H9 (cell line): ENCODE measurements at regions not wholly inside any gene's neighbourhood (a gene's known extent, or its start where the extent isn't known, plus 50 kb on each side); places are given as distances from the start of the nearest gene placed in this dataset.
"Not testable (repeated sequence)": the region's sequence is repeated elsewhere in the genome, so short reads cannot be mapped to it uniquely, and the experiment has no call there.

ENCODE experiments used
- DNase-seq: peaks from one replicate; pipeline ENCODE4 v3.0.0-alpha.2; 2017
- H2AFZ ChIP-seq: one replicate; pipeline ENCODE4 v1.6.1; 2013; ENCODE audit warnings: mild to moderate bottlenecking, low read length, control low read depth, moderate library complexity
- H2AK5ac ChIP-seq: 2 replicates; pipeline ENCODE4 v1.6.1; 2013; ENCODE audit warnings: low read length, control low read depth, mixed read lengths; ENCODE audit not compliant: insufficient read length
- H2BK120ac ChIP-seq: one replicate; pipeline ENCODE4 v1.6.1; 2013; ENCODE audit warnings: low read depth, mild to moderate bottlenecking, low read length, control low read depth, inconsistent platforms; ENCODE audit not compliant: poor library complexity, severe bottlenecking
- H2BK12ac ChIP-seq: 2 replicates; pipeline ENCODE4 v1.6.1; 2013; ENCODE audit warnings: low read length, control low read depth, mixed read lengths, low read depth; ENCODE audit not compliant: insufficient read length
- H2BK15ac ChIP-seq: 2 replicates; pipeline ENCODE4 v1.6.1; 2013; ENCODE audit warnings: low read depth, low read length, control low read depth
- H2BK20ac ChIP-seq: one replicate; pipeline ENCODE4 v1.6.1; 2013; ENCODE audit warnings: low read depth, mild to moderate bottlenecking, low read length, control low read depth, inconsistent platforms; ENCODE audit not compliant: poor library complexity, severe bottlenecking
- H2BK5ac ChIP-seq: 2 replicates; pipeline ENCODE4 v1.6.1; 2013; ENCODE audit warnings: low read length, control low read depth, mixed read lengths; ENCODE audit not compliant: insufficient read length
- H3K14ac ChIP-seq: 2 replicates; pipeline ENCODE4 v1.6.1; 2013; ENCODE audit warnings: low read length, control low read depth; ENCODE audit not compliant: insufficient read depth
- H3K18ac ChIP-seq: 2 replicates; pipeline ENCODE4 v1.6.1; 2013; ENCODE audit warnings: low read depth, mild to moderate bottlenecking, mixed read lengths, low read length, control low read depth; ENCODE audit not compliant: insufficient read length
- H3K23ac ChIP-seq: 2 replicates; pipeline ENCODE4 v1.6.1; 2013; ENCODE audit warnings: low read length, control low read depth, mixed read lengths, low read depth; ENCODE audit not compliant: insufficient read length
- H3K23me2 ChIP-seq: 2 replicates; pipeline ENCODE4 v1.6.1; 2013; ENCODE audit warnings: low read depth, mild to moderate bottlenecking, mixed read lengths, low read length, control low read depth; ENCODE audit not compliant: insufficient read length, poor library complexity, severe bottlenecking
- H3K27ac ChIP-seq: 2 replicates; pipeline ENCODE4 v1.5.1; 2013; ENCODE audit warnings: low read length, control low read depth, mixed read lengths, low read depth; ENCODE audit not compliant: insufficient read length
- H3K27me3 ChIP-seq: 2 replicates; pipeline ENCODE4 v1.6.1; 2013; ENCODE audit warnings: low read length, control low read depth, inconsistent platforms; ENCODE audit not compliant: insufficient read depth
- H3K4ac ChIP-seq: 2 replicates; pipeline ENCODE4 v1.6.1; 2013; ENCODE audit warnings: low read depth, mild to moderate bottlenecking, control low read depth, inconsistent platforms, low read length, moderate library complexity
- H3K4me1 ChIP-seq: 2 replicates; pipeline ENCODE4 v1.6.1; 2013; ENCODE audit warnings: low read length, control low read depth, inconsistent platforms; ENCODE audit not compliant: insufficient read depth
- H3K4me2 ChIP-seq: 2 replicates; pipeline ENCODE4 v1.6.1; 2013; ENCODE audit warnings: low read length, control low read depth, mixed read lengths; ENCODE audit not compliant: insufficient read length, insufficient read depth
- H3K56ac ChIP-seq: 2 replicates; pipeline ENCODE4 v1.6.1; 2013; ENCODE audit warnings: low read depth, mild to moderate bottlenecking, mixed read lengths, low read length, control low read depth; ENCODE audit not compliant: insufficient read length
- H3K79me1 ChIP-seq: 2 replicates; pipeline ENCODE4 v1.6.1; 2013; ENCODE audit warnings: low read depth, mild to moderate bottlenecking, moderate library complexity, low read length, control low read depth, inconsistent platforms; ENCODE audit not compliant: insufficient read depth, poor library complexity, severe bottlenecking
- H3K79me2 ChIP-seq: 2 replicates; pipeline ENCODE4 v1.6.1; 2013; ENCODE audit warnings: low read length, control low read depth, inconsistent platforms; ENCODE audit not compliant: insufficient read depth
- H3K9ac ChIP-seq: 2 replicates; pipeline ENCODE4 v1.6.1; 2013; ENCODE audit warnings: low read length, control low read depth, mixed read lengths; ENCODE audit not compliant: insufficient read length; ENCODE audit errors: extremely low read depth
- H3K9me3 ChIP-seq: one replicate; pipeline ENCODE4 v1.6.1; 2013; ENCODE audit warnings: low read depth, low read length, inconsistent platforms; ENCODE audit not compliant: control insufficient read depth
- H3T11ph ChIP-seq: one replicate; pipeline ENCODE4 v1.6.1; 2013; ENCODE audit warnings: mild to moderate bottlenecking, low read length, control low read depth, inconsistent platforms
- H4K20me1 ChIP-seq: one replicate; pipeline ENCODE4 v1.6.1; 2013; ENCODE audit not compliant: control insufficient read depth, insufficient read length, insufficient read depth
- H4K5ac ChIP-seq: 2 replicates; pipeline ENCODE4 v1.6.1; 2013; ENCODE audit warnings: low read depth, mild to moderate bottlenecking, mixed read lengths, low read length, control low read depth; ENCODE audit not compliant: insufficient read length
- H4K8ac ChIP-seq: replicated peaks from 2 replicates; pipeline ENCODE4 v1.6.1; 2013; ENCODE audit warnings: low read length, control low read depth, mixed read lengths, low read depth; ENCODE audit not compliant: insufficient read length
- H4K91ac ChIP-seq: 2 replicates; pipeline ENCODE4 v1.6.1; 2013; ENCODE audit warnings: low read depth, mild to moderate bottlenecking, moderate library complexity, mixed read lengths, low read length, control low read depth; ENCODE audit not compliant: insufficient read length
- H3K27ac Mint-ChIP-seq, 3 experiments: 2 replicates in 2 of 3; 3 replicates in 1 of 3; pipeline ENCODE4 v1.8.0; 2020 to 2021; ENCODE audit warnings: mixed read lengths in 3 of 3, mild to moderate bottlenecking in 1 of 3, moderate library complexity in 1 of 3
- H3K27me3 Mint-ChIP-seq: 2 replicates; pipeline ENCODE4 v1.8.0; 2021; ENCODE audit warnings: low read depth, mild to moderate bottlenecking, moderate library complexity, mixed read lengths
- H3K36me3 Mint-ChIP-seq, 3 experiments: 2 replicates in 2 of 3; 3 replicates in 1 of 3; pipeline ENCODE4 v1.8.0; 2020 to 2021; ENCODE audit warnings: low read depth in 3 of 3, mixed read lengths in 3 of 3; ENCODE audit not compliant: insufficient read depth in 1 of 3
- H3K4me1 Mint-ChIP-seq, 2 experiments: 2 replicates each; pipeline ENCODE4 v1.8.0; 2020; ENCODE audit warnings: mixed read lengths in 2 of 2
- H3K4me3 Mint-ChIP-seq, 2 experiments: 2 replicates in 1 of 2; 3 replicates in 1 of 2; pipeline ENCODE4 v1.8.0; 2020 to 2021; ENCODE audit warnings: mild to moderate bottlenecking in 2 of 2, mixed read lengths in 2 of 2, moderate library complexity in 1 of 2
- H3K9me3 Mint-ChIP-seq, 2 experiments: 2 replicates in 1 of 2; 3 replicates in 1 of 2; pipeline ENCODE4 v1.8.0; 2020; ENCODE audit warnings: mild to moderate bottlenecking in 2 of 2, mixed read lengths in 2 of 2, moderate library complexity in 1 of 2
- WGBS: extraction: QIAGEN DNeasy Blood & Tissue Kit; methylation state at CpG from one replicate; pipeline ENCODE4 v1.1.7; 2013; ENCODE audit warnings: missing lambda C conversion rate, low lambda C conversion rate, mixed read lengths; ENCODE audit not compliant: insufficient read length; ENCODE audit errors: extremely low coverage; 5-methylcytosine and 5-hydroxymethylcytosine counted together

GRCh38 chr2:101645886-101646285 is 51.6 kb upstream of the MAP4K4 start:
- H3K4me2 ChIP-seq, H3K27me3 Mint-ChIP-seq, H3K14ac ChIP-seq, H3K27me3 ChIP-seq, H3K9me3 ChIP-seq, H3K27ac ChIP-seq, H2AFZ ChIP-seq, H4K5ac ChIP-seq, H3K23me2 ChIP-seq, H3K4me3 Mint-ChIP-seq, H3K56ac ChIP-seq, H2BK5ac ChIP-seq, H3K18ac ChIP-seq, H2AK5ac ChIP-seq, H3K23ac ChIP-seq, H3T11ph ChIP-seq, H3K27ac Mint-ChIP-seq, H3K4me1 ChIP-seq, H3K4me1 Mint-ChIP-seq, H4K8ac ChIP-seq, H2BK120ac ChIP-seq, H3K79me1 ChIP-seq, H3K79me2 ChIP-seq, H4K20me1 ChIP-seq, H3K4ac ChIP-seq, H3K9me3 Mint-ChIP-seq, H3K36me3 Mint-ChIP-seq, H4K91ac ChIP-seq, DNase-seq, H3K9ac ChIP-seq, H2BK15ac ChIP-seq, H2BK12ac ChIP-seq, H2BK20ac ChIP-seq: not testable (repeated sequence)
- WGBS, result no CpG with 5 or more reads among the region's 7 CpGs
